ENCODE measurements at regions not wholly inside any gene's neighbourhood (a gene's known extent, or its start where the extent isn't known, plus 50 kb on each side); places are given as distances from the start of the nearest gene placed in this dataset.
A peak's percentile ranks its signal among the peaks of the same experiment; 100 is the strongest.

DNA sequence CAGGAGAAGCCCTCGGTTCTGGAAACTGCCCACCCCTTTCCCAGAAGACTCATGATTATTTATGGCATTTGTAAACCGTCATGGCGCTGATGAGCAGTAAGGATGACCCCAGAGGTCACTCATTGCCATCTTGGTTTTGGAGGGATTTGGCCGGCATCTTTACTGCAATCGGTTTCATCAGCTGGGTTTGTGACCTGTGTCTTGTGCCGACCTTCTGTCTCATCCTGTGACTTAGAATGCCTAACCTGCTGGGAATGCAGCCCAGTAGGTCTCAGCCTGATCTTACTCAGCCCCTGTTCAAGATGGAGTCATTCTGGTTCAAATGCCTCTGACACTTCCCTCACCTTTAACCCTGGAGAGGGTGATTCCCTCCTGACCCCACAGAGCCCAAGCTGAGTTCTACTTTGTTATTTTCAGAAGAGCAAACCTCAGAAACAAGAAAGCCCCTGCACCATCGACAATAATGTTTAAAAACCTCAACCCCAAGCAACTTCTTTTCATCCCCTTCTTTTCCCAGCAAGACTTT, 105.5 kb upstream of the SFSWAP start (continued):
- TF ChIP-seq HMGXB4 (CRISPR knock-in tag; IDR thresholded peaks at IDR 0.05) = no peak
- TF ChIP-seq ZNF175 (CRISPR knock-in tag; IDR thresholded peaks at IDR 0.05; ENCODE audit: low read depth) = peak; percentile 100
- TF ChIP-seq DNMT1 (IDR thresholded peaks at IDR 0.05) = no peak
- TF ChIP-seq, protein P1, sequence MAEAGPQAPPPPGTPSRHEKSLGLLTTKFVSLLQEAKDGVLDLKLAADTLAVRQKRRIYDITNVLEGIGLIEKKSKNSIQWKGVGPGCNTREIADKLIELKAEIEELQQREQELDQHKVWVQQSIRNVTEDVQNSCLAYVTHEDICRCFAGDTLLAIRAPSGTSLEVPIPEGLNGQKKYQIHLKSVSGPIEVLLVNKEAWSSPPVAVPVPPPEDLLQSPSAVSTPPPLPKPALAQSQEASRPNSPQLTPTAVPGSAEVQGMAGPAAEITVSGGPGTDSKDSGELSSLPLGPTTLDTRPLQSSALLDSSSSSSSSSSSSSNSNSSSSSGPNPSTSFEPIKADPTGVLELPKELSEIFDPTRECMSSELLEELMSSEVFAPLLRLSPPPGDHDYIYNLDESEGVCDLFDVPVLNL (CRISPR knock-in tag; IDR thresholded peaks at IDR 0.05; ENCODE audit: low read depth) = no peak
- 0 out of 2 replicates have a peak, but pooled peaks have one; percentile 80 for TF ChIP-seq ZNF212 (CRISPR knock-in tag; IDR thresholded peaks at IDR 0.05)
- peak; percentile 98 for TF ChIP-seq KLF6 (CRISPR knock-in tag; IDR thresholded peaks at IDR 0.05; ENCODE audit: borderline replicate concordance)
- TF ChIP-seq TAF7 (tag; IDR thresholded peaks at IDR 0.05) = peak; percentile 74
- TF ChIP-seq PHTF2 (CRISPR knock-in tag; IDR thresholded peaks at IDR 0.05) = 0 out of 2 replicates have a peak, but pooled peaks have one; percentile 71
- peak; percentile 97 for TF ChIP-seq RHOXF2B (CRISPR knock-in tag; conservative IDR thresholded peaks at IDR 0.05)
- peak; percentile 77; the same call in 1 of the 2 replicates for TF ChIP-seq RFX7 (CRISPR knock-in tag; IDR thresholded peaks at IDR 0.05)
- TF ChIP-seq, protein P2, sequence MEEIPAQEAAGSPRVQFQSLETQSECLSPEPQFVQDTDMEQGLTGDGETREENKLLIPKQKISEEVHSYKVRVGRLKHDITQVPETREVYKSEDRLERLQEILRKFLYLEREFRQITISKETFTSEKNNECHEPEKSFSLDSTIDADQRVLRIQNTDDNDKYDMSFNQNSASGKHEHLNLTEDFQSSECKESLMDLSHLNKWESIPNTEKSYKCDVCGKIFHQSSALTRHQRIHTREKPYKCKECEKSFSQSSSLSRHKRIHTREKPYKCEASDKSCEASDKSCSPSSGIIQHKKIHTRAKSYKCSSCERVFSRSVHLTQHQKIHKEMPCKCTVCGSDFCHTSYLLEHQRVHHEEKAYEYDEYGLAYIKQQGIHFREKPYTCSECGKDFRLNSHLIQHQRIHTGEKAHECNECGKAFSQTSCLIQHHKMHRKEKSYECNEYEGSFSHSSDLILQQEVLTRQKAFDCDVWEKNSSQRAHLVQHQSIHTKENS (CRISPR knock-in tag; IDR thresholded peaks at IDR 0.05) = peak; percentile 56; the same call in 1 of the 2 replicates
- peak; percentile 91 for TF ChIP-seq CXXC5 (CRISPR knock-in tag; IDR thresholded peaks at IDR 0.05)
- TF ChIP-seq ZKSCAN8 (CRISPR knock-in tag; IDR thresholded peaks at IDR 0.05) = peak; percentile 89
- peak; percentile 71; the same call in 1 of the 2 replicates for TF ChIP-seq ZNF140 (CRISPR knock-in tag; IDR thresholded peaks at IDR 0.05)
- peak; percentile 87 for TF ChIP-seq CEBPG (CRISPR knock-in tag; IDR thresholded peaks at IDR 0.05)
- TF ChIP-seq CEBPG (tag; conservative IDR thresholded peaks at IDR 0.05 in 1 of 2, IDR thresholded peaks at IDR 0.05 in 1 of 2) = peak; percentile 60 to 91
- no peak for TF ChIP-seq ZNF436 (CRISPR knock-in tag; IDR thresholded peaks at IDR 0.05)
- TF ChIP-seq E2F1 (CRISPR knock-in tag; IDR thresholded peaks at IDR 0.05) = no peak
- TF ChIP-seq POLR3A (IDR thresholded peaks at IDR 0.05; ENCODE audit: borderline replicate concordance, extremely low read depth, insufficient read depth, insufficient read length) = no peak
